C4-2B (cell line): ENCODE measurements at regions not wholly inside any gene's neighbourhood (a gene's known extent, or its start where the extent isn't known, plus 50 kb on each side); places are given as distances from the start of the nearest gene placed in this dataset.

Experiments
- H3K27ac ChIP-seq: fragments of 450-650 bp; 2 replicates; pipeline ENCODE4 v1.5.1; 2017
- CTCF ChIP-seq: fragments of 450-650 bp; conservative IDR thresholded peaks from 2 replicates; pipeline ENCODE4 v1.5.1; 2017; ENCODE audit warnings: mild to moderate bottlenecking
- ZFX ChIP-seq: fragments of 450-650 bp; IDR thresholded peaks from 2 replicates; pipeline ENCODE4 v1.6.1; 2017

- no peak for TF ChIP-seq ZFX
- TF ChIP-seq CTCF: no peak
- no peak overlapping the region for H3K27ac ChIP-seq
Measured at GRCh38 chr2:57899898-57900297, 146.7 kb upstream of the VRK2 start.

GRCh38 chr2:57902578-57902977 is 144.0 kb upstream of the VRK2 start:
- H3K27ac ChIP-seq: no peak overlapping the region
- TF ChIP-seq CTCF (no peak), ZFX (no peak)

- TF ChIP-seq CTCF (peak; percentile 73), ZFX (no peak)
Measured at GRCh38 chr2:57906152-57906732, 140.4 kb upstream of the VRK2 start.

GRCh38 chr2:57907411-57907810 is 139.2 kb upstream of the VRK2 start:
- TF ChIP-seq CTCF: no peak
- TF ChIP-seq ZFX: no peak
- no peak overlapping the region for H3K27ac ChIP-seq

More at GRCh38 chr2:57906152-57906732, 140.4 kb upstream of the VRK2 start:
- no peak overlapping the region for H3K27ac ChIP-seq

GRCh38 chr2:57908736-57909161 is 137.9 kb upstream of the VRK2 start:
- H3K27ac ChIP-seq: no peak overlapping the region
- TF ChIP-seq CTCF: no peak
- TF ChIP-seq ZFX: no peak

- TF ChIP-seq CTCF (no peak), ZFX (no peak)
- H3K27ac ChIP-seq: no peak overlapping the region
Measured at GRCh38 chr2:57918126-57918525, 128.5 kb upstream of the VRK2 start.

- no peak overlapping the region for H3K27ac ChIP-seq
- TF ChIP-seq CTCF (no peak), ZFX (no peak)
Measured at GRCh38 chr2:57920342-57920939, 126.2 kb upstream of the VRK2 start.
